Liver (tissue), 7 donors: ENCODE measurements at regions not wholly inside any gene's neighbourhood (a gene's known extent, or its start where the extent isn't known, plus 50 kb on each side); places are given as distances from the start of the nearest gene placed in this dataset.

Experiments
- DNase-seq: peaks from one replicate; pipeline ENCODE4 v3.0.0-alpha.2; 2017; ENCODE audit warnings: low spot score
- H3K27ac ChIP-seq, 2 donors: one replicate each; pipeline ENCODE4 v1.7.0; 2013; ENCODE audit warnings: inconsistent platforms in 2 of 2, low read length in 2 of 2, control low read depth in 1 of 2, low read depth in 1 of 2, mild to moderate bottlenecking in 1 of 2
- H3K27me3 ChIP-seq, 4 donors: one replicate each; pipeline versions ENCODE4 v1.6.1 to v1.7.0; 2013; ENCODE audit warnings: low read length in 3 of 4, inconsistent platforms in 1 of 4, mild to moderate bottlenecking in 1 of 4, moderate library complexity in 1 of 4; ENCODE audit not compliant: control insufficient read depth in 4 of 4, insufficient read depth in 4 of 4
- H3K36me3 ChIP-seq, 4 donors: one replicate each; pipeline versions ENCODE4 v1.6.1 to v1.7.0; 2013; ENCODE audit warnings: low read length in 3 of 4, mild to moderate bottlenecking in 3 of 4, low read depth in 1 of 4, moderate library complexity in 1 of 4; ENCODE audit not compliant: control insufficient read depth in 4 of 4, insufficient read depth in 3 of 4
- H3K4me1 ChIP-seq, 4 donors: one replicate each; pipeline versions ENCODE4 v1.6.1 to v1.7.0; 2013; ENCODE audit warnings: low read length in 3 of 4, mild to moderate bottlenecking in 3 of 4, moderate library complexity in 1 of 4; ENCODE audit not compliant: control insufficient read depth in 4 of 4, insufficient read depth in 4 of 4
- H3K4me3 ChIP-seq, 3 donors: one replicate each; pipeline versions ENCODE4 v1.6.1 to v1.7.0; 2013; ENCODE audit warnings: low read length in 3 of 3, control low read depth in 1 of 3, low read depth in 1 of 3, mild to moderate bottlenecking in 1 of 3
- H3K9ac ChIP-seq, 2 donors: one replicate each; pipeline ENCODE4 v1.7.0; 2013; ENCODE audit warnings: low read length in 2 of 2, mild to moderate bottlenecking in 2 of 2, moderate library complexity in 2 of 2, control low read depth in 1 of 2, low read depth in 1 of 2
- H3K9me3 ChIP-seq, 4 donors: one replicate each; pipeline versions ENCODE4 v1.6.1 to v1.7.0; 2013; ENCODE audit warnings: low read length in 3 of 4; ENCODE audit not compliant: control insufficient read depth in 4 of 4
- ATF3 ChIP-seq: IDR thresholded peaks from 2 replicates; pipeline ENCODE4 v1.6.1; 2016; ENCODE audit warnings: antibody characterized with exemption
- EGR1 ChIP-seq, 2 donors: IDR thresholded peaks; 2 replicates each; pipeline ENCODE4 v1.6.1; 2016 to 2018; ENCODE audit warnings: antibody characterized with exemption in 2 of 2, low read depth in 2 of 2
- FOXA1 ChIP-seq: IDR thresholded peaks from 2 replicates; pipeline ENCODE4 v1.6.1; 2016; ENCODE audit warnings: antibody characterized with exemption
- FOXA2 ChIP-seq: IDR thresholded peaks from 2 replicates; pipeline ENCODE4 v1.6.1; 2016; ENCODE audit warnings: antibody characterized with exemption
- HNF4A ChIP-seq, 2 donors: conservative IDR thresholded peaks; 2 replicates each; pipeline ENCODE4 v1.6.1; 2016; ENCODE audit warnings: antibody characterized with exemption in 2 of 2, mild to moderate bottlenecking in 2 of 2
- JUND ChIP-seq, 2 donors: IDR thresholded peaks; 2 replicates each; pipeline ENCODE4 v1.6.1; 2016; ENCODE audit warnings: antibody characterized with exemption in 2 of 2
- NR2F2 ChIP-seq: IDR thresholded peaks from 2 replicates; pipeline ENCODE4 v1.6.1; 2016; ENCODE audit warnings: antibody characterized with exemption
- REST ChIP-seq: IDR thresholded peaks from 2 replicates; pipeline ENCODE4 v1.6.1; 2016; ENCODE audit warnings: antibody characterized with exemption, mild to moderate bottlenecking
- RXRA ChIP-seq, 2 donors: IDR thresholded peaks; 2 replicates each; pipeline ENCODE4 v1.6.1; 2017 to 2018; ENCODE audit warnings: antibody characterized with exemption in 2 of 2, mild to moderate bottlenecking in 1 of 2
- SP1 ChIP-seq: IDR thresholded peaks from 2 replicates; pipeline ENCODE4 v1.6.1; 2018; ENCODE audit warnings: antibody characterized with exemption, mild to moderate bottlenecking
- TAF1 ChIP-seq: conservative IDR thresholded peaks from 2 replicates; pipeline ENCODE4 v1.6.1; 2016; ENCODE audit warnings: antibody characterized with exemption, mild to moderate bottlenecking
- YY1 ChIP-seq: IDR thresholded peaks from 2 replicates; pipeline ENCODE4 v1.6.1; 2016; ENCODE audit warnings: antibody characterized with exemption, mild to moderate bottlenecking
- ZBTB33 ChIP-seq: IDR thresholded peaks from 2 replicates; pipeline ENCODE4 v1.6.1; 2016; ENCODE audit warnings: antibody characterized with exemption
- WGBS: extraction: QIAGEN DNeasy Blood & Tissue Kit; methylation state at CpG from one replicate; pipeline ENCODE4 v1.1.7; 2013; 5-methylcytosine and 5-hydroxymethylcytosine counted together
- donor health status: healthy.
- donor health status: healthy.
- donor health status: healthy.
- donor health status: healthy.

GRCh38 chr2:156221703-156222102 lies 110.8 kb downstream of the NR4A2 start (continued):
- TF ChIP-seq REST (no peak), SP1 (no peak), HNF4A (conservative IDR thresholded peaks at IDR 0.05) (no peak), FOXA2 (no peak), FOXA1 (no peak)

GRCh38 chr2:156219491-156220100 lies 112.9 kb downstream of the NR4A2 start:
- H3K27me3 ChIP-seq = peaks cover 0 to 3% (median 0%) of the 10 kb centered on the region in 4 donors
- 73% methylated on average over 4 of the region's 4 CpGs for WGBS
- no peak overlapping the region for H3K4me3 ChIP-seq
- H3K36me3 ChIP-seq = no peaks in the 10 kb centered on the region
- H3K9me3 ChIP-seq = peaks cover 0 to 4% (median 1%) of the 10 kb centered on the region in 4 donors
- H3K27ac ChIP-seq = no peak overlapping the region
- no peak overlapping the region for H3K9ac ChIP-seq
- no peaks in the 10 kb centered on the region for H3K4me1 ChIP-seq
- DNase-seq = no peak
- no peak for TF ChIP-seq EGR1 (IDR thresholded peaks at IDR 0.05; ENCODE audit: low read depth in 2 of 2)
- no peak for TF ChIP-seq ATF3
- no peak for TF ChIP-seq YY1
- TF ChIP-seq NR2F2 = no peak

- Histone ChIP-seq H3K4me1 (no peaks in the 10 kb centered on the region), H3K4me3 (no peak overlapping the region), H3K27me3 (peaks cover 0 to 3% (median 0%) of the 10 kb centered on the region in 4 donors), H3K27ac (no peak overlapping the region), H3K9ac (no peak overlapping the region), H3K9me3 (no peaks in the 10 kb centered on the region), H3K36me3 (no peaks in the 10 kb centered on the region)
- no peak for DNase-seq
- WGBS = 69% methylated on average over 2 of the region's 2 CpGs
- TF ChIP-seq EGR1 (IDR thresholded peaks at IDR 0.05; ENCODE audit: low read depth in 2 of 2) (no peak), RXRA (IDR thresholded peaks at IDR 0.05) (no peak), TAF1 (no peak), ZBTB33 (no peak), JUND (IDR thresholded peaks at IDR 0.05) (no peak), NR2F2 (no peak), REST (no peak)
Measured at GRCh38 chr2:156215656-156216055, 116.9 kb downstream of the NR4A2 start.
